Astrocyte (in vitro differentiated cells and primary cell): ENCODE measurements at regions not wholly inside any gene's neighbourhood (a gene's known extent, or its start where the extent isn't known, plus 50 kb on each side); places are given as distances from the start of the nearest gene placed in this dataset.

ENCODE experiments used
- CTCF ChIP-seq: IDR thresholded peaks from 2 replicates; pipeline ENCODE4 v1.5.1; 2011; ENCODE audit warnings: low read depth, mild to moderate bottlenecking, inconsistent platforms, low read length, moderate library complexity; ENCODE audit not compliant: insufficient read depth
- EZH2 ChIP-seq: IDR thresholded peaks from 2 replicates; pipeline ENCODE4 v1.6.1; 2012; ENCODE audit warnings: mild to moderate bottlenecking, low read length, inconsistent platforms; ENCODE audit not compliant: insufficient read depth

DNA sequence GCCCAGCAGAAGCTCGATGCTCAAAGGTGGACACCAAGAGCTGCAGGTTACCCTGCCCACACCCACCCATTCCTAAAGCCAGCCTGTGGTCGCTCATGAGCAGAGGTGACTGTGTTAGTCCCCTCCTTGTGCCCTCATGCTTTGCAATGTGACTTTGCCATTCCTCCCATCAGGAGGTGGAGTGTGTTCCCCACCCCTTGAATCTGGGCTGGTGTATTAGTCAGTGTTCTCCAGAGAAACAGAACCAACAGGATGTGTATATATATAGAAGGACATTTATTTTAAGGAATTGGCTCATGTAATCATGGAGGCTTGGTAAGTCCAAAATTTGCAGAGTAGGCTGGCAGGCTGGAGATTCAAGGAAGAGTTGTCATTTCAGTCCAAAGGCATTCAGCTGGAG, 54.4 kb upstream of the RNF24 start:
- TF ChIP-seq EZH2 (no peak), CTCF (no peak)
